ENCODE measurements at regions not wholly inside any gene's neighbourhood (a gene's known extent, or its start where the extent isn't known, plus 50 kb on each side); places are given as distances from the start of the nearest gene placed in this dataset.
"Not testable (repeated sequence)": the region's sequence is repeated elsewhere in the genome, so short reads cannot be mapped to it uniquely, and the experiment has no call there.

DNA sequence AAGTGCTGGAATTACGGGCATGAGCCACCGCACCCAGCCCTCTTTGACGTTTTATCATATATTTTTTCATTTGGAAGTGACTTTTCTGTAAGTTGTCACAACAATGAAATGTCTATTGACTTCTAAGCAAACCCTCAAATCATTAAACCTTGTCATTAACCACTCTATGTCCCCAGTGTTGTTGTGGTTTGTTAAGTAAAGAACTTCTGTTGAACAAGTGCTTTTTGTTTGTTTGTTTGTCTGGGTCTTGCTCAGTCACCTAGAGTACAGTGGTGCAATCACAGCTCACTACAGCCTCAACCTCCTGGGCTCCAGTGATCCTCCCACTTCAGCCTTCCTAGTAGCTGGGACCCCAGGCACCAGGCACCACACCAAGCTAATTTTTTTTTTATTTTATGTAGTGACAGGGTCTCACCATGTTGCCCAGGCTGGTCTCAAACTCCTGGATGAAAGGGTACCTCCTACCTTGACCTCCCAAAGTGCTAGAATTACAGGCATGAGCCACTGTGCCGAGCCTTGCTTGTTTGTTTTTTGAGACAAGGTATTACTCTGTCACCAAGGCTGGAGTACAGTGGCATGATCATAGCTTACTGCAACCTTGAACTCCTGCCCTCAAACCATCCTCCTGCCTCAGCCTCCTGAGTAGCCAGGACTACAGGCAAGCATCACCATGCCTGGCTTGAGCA is 57.6 kb upstream of the LOC128125822 start:
- in situ Hi-C loops (cut with MboI; ENCODE audit: low sequenced_read_pairs in 4 of 4), result no loop called here
- peaks cover 7 to 8% of the 10 kb centered on the region in 2 donors for H3K4me1 ChIP-seq

DNA sequence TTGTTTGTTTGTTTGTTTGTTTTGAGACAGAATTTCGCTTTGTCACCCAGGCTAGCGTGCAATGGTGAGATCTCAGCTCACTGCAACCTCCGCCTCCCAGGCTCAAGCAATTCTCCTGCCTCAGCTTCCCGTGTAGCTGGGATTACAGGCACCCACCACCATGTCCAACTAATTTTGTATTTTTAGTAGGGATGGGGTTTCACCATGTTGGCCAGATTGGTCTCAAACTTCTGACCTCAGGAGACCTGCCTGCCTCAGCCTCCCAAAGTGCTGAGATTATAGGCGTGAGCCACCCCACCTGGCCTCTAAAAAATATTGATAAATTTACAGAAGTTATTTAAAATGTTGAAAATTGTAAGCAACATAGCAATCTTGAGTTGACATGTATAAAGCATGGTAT is 57.1 kb upstream of the LOC128125822 start:
- H3K27ac ChIP-seq; in situ Hi-C loops (cut with MboI; ENCODE audit: low sequenced_read_pairs in 4 of 4); H3K36me3 ChIP-seq; H3K9me3 ChIP-seq; intact Hi-C loops (cut with DNase I; ENCODE audit: low total_unique reads); DNase-seq; H3K27me3 ChIP-seq; ATAC-seq; H3K4me3 ChIP-seq; H3K4me1 ChIP-seq: not testable (repeated sequence)

More for the DNA sequence above, 57.6 kb upstream of the LOC128125822 start:
- no peak overlapping the region for H3K27ac ChIP-seq
- no peaks in the 10 kb centered on the region for H3K27me3 ChIP-seq
- H3K4me3 ChIP-seq, result no peak overlapping the region
- no peaks in the 10 kb centered on the region for H3K36me3 ChIP-seq
- H3K9me3 ChIP-seq, result no peaks in the 10 kb centered on the region
- ATAC-seq (no peak), DNase-seq (no peak)
- intact Hi-C loops (cut with DNase I; ENCODE audit: low total_unique reads), result no loop called here
- TF ChIP-seq POLR2A (IDR thresholded peaks at IDR 0.05), result no peak
- TF ChIP-seq, protein P1, sequence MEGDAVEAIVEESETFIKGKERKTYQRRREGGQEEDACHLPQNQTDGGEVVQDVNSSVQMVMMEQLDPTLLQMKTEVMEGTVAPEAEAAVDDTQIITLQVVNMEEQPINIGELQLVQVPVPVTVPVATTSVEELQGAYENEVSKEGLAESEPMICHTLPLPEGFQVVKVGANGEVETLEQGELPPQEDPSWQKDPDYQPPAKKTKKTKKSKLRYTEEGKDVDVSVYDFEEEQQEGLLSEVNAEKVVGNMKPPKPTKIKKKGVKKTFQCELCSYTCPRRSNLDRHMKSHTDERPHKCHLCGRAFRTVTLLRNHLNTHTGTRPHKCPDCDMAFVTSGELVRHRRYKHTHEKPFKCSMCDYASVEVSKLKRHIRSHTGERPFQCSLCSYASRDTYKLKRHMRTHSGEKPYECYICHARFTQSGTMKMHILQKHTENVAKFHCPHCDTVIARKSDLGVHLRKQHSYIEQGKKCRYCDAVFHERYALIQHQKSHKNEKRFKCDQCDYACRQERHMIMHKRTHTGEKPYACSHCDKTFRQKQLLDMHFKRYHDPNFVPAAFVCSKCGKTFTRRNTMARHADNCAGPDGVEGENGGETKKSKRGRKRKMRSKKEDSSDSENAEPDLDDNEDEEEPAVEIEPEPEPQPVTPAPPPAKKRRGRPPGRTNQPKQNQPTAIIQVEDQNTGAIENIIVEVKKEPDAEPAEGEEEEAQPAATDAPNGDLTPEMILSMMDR (IDR thresholded peaks at IDR 0.05 in 4 of 5, conservative IDR thresholded peaks at IDR 0.05 in 1 of 5), result no peak

DNA sequence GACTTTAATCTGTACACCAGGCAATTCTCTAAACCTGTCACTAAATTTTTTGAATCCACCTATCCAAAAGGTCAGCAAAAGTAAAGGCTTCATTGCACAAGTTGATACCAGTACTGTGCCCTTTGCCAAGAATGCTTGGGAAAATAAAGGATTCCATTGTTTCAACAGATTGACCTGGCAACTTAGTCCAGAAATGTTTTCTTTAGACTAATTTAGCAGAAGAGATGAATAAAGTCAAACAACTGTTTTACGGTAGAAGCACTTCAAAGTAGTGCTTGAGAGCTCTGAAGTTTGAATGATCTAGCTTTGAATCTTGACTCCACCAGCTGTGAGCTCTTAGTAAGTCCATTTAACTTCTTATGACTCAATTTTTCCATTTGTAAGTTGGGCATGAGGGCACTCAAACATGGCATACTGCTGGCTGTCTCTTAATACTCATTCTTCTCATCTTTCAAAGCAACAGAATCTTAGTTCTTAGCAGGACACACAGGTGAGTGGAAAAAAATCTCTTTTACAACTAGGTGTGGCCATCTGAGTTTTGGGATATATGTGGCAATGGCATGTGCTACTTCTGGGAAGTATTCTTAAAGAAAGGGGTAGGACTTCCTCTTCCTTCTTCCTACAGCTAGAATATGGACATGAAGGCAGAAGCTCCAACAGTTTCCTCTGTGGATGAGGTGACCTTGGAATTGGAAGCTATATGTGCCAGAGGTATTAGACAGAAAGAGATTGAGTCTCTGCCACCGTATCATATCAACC is 55.9 kb upstream of the LOC128125822 start:
- Histone ChIP-seq H3K4me3 (no peak overlapping the region), H3K27ac (no peak overlapping the region)
- in situ Hi-C loops (cut with MboI; ENCODE audit: low sequenced_read_pairs in 4 of 4), result no loop called here

DNA sequence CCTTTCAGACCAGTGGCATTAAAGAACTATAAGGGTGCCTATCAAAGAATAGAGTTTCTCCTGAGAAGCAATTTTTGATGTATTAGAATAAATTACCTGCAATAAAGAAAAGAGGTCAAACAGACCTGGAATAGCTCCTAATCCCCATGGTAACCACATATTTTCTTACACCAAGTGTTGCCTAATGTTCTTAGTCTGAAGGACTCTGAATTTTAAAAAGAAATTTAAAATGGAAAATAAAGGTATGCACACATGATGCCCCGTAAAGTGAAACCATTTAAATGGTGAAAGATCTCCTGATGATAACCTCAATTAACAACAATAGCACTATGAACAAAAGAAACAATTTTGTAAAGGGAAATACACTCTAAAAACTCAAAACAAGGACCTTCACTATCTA is 55.1 kb upstream of the LOC128125822 start:
- Histone ChIP-seq H3K27ac (no peak overlapping the region), H3K36me3 (no peaks in the 10 kb centered on the region), H3K27me3 (no peaks in the 10 kb centered on the region), H3K4me1 (no peaks in the 10 kb centered on the region), H3K9me3 (no peaks in the 10 kb centered on the region), H3K4me3 (no peak overlapping the region)
- in situ Hi-C loops (cut with MboI; ENCODE audit: low sequenced_read_pairs in 4 of 4), result no loop called here
- ATAC-seq (no peak), DNase-seq (no peak)
- TF ChIP-seq, protein P1 (IDR thresholded peaks at IDR 0.05 in 4 of 5, conservative IDR thresholded peaks at IDR 0.05 in 1 of 5), result no peak
- no peak for TF ChIP-seq POLR2A (IDR thresholded peaks at IDR 0.05)
- intact Hi-C loops (cut with DNase I; ENCODE audit: low total_unique reads), result no loop called here

More for the DNA sequence above, 55.9 kb upstream of the LOC128125822 start:
- Histone ChIP-seq H3K9me3 (no peaks in the 10 kb centered on the region), H3K36me3 (no peaks in the 10 kb centered on the region), H3K27me3 (no peaks in the 10 kb centered on the region), H3K4me1 (no peaks in the 10 kb centered on the region)
- ATAC-seq, result no peak
- DNase-seq, result no peak
- TF ChIP-seq, protein P1 (IDR thresholded peaks at IDR 0.05 in 4 of 5, conservative IDR thresholded peaks at IDR 0.05 in 1 of 5), result no peak
- no peak for TF ChIP-seq POLR2A (IDR thresholded peaks at IDR 0.05)
- intact Hi-C loops (cut with DNase I; ENCODE audit: low total_unique reads), result no loop called here

DNA sequence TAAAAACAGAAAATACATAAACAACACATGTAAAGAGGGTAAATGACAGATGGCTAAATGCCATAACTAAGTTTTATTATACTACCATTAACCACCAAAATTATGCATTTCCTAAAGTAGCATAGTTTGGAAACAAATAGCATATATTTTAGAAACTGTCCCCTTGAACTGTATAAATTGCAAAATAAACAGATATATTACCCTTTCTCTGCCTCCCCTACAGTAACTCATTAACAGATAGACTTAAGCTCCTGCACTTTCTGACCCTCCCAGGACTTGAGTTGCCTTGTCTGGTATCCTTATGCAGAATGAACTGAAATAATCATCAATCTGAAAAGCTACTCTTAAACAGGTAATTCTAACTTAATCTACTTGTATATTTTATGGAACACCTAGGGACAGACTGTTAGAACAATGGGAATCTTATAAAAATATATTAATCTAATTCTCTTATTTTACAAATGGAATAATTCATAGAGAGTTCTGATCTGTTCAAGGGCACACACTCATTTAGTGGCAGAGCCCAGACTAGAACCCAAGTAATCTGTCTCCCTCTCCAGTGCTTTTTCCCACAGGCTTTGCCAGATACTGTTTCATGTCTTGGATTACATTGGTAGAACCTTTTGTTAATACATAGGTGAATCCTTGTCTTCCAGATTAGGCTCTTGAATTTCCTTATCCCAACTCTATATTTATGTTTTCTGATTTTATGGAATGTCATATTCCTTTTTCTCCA is 50.6 kb upstream of the LOC128125822 start:
- intact Hi-C loops (cut with DNase I; ENCODE audit: low total_unique reads), result no loop called here
- Histone ChIP-seq H3K27ac (no peak overlapping the region), H3K27me3 (no peaks in the 10 kb centered on the region), H3K4me1 (no peaks in the 10 kb centered on the region), H3K4me3 (no peak overlapping the region), H3K9me3 (no peaks in the 10 kb centered on the region), H3K36me3 (no peaks in the 10 kb centered on the region)
- no peak for TF ChIP-seq POLR2A (IDR thresholded peaks at IDR 0.05)
- TF ChIP-seq, protein P1 (IDR thresholded peaks at IDR 0.05 in 4 of 5, conservative IDR thresholded peaks at IDR 0.05 in 1 of 5), result no peak
- in situ Hi-C loops (cut with MboI; ENCODE audit: low sequenced_read_pairs in 4 of 4), result no loop called here
- DNase-seq (no peak), ATAC-seq (no peak)
